Activated T-helper 2 cell treated with anti-CD3 and anti-CD28 coated beads, Interferon-gamma antibody, Interleukin-2, Interleukin-4, amounts not matched to agents 10 μg/mL and 5 μg/mL and 100 μg/mL, durations not matched to agents 14 hours and 24 hours and 36 hours (primary cell): ENCODE measurements at regions not wholly inside any gene's neighbourhood (a gene's known extent, or its start where the extent isn't known, plus 50 kb on each side); places are given as distances from the start of the nearest gene placed in this dataset.

ENCODE experiments used
- DNase-seq: peaks from one replicate; pipeline ENCODE4 v3.0.0; 2021; ENCODE audit warnings: low spot score
- H3K27ac Mint-ChIP-seq: one replicate; pipeline ENCODE4 v1.8.0; 2021; ENCODE audit warnings: mixed read lengths
- H3K27me3 Mint-ChIP-seq: one replicate; pipeline ENCODE4 v1.8.0; 2021; ENCODE audit warnings: low read depth, mixed read lengths
- H3K36me3 Mint-ChIP-seq: one replicate; pipeline ENCODE4 v1.8.0; 2021; ENCODE audit warnings: low read depth, mixed read lengths
- H3K4me1 Mint-ChIP-seq: one replicate; pipeline ENCODE4 v1.8.0; 2021; ENCODE audit warnings: low read depth, mixed read lengths
- H3K4me3 Mint-ChIP-seq: one replicate; pipeline ENCODE4 v1.8.0; 2021; ENCODE audit warnings: low read depth, mild to moderate bottlenecking, moderate library complexity, mixed read lengths
- H3K9me3 Mint-ChIP-seq: one replicate; pipeline ENCODE4 v1.8.0; 2021; ENCODE audit warnings: mixed read lengths
- intact Hi-C: fragments of 100-400 bp; cut with micrococcal nuclease; formaldehyde crosslinking; loops from one replicate; pipeline ENCODE4 v1.15.1; 2023

GRCh38 chr5:173823721-173824567 lies 64.2 kb upstream of the CPEB4 start:
- DNase-seq = no peak
- no peaks in the 10 kb centered on the region for H3K36me3 Mint-ChIP-seq
- H3K9me3 Mint-ChIP-seq = no peaks in the 10 kb centered on the region
- intact Hi-C loops = no loop called here
- no peak overlapping the region for H3K4me3 Mint-ChIP-seq
- H3K4me1 Mint-ChIP-seq = peaks cover 10% of the 10 kb centered on the region
- H3K27ac Mint-ChIP-seq = no peak overlapping the region
- H3K27me3 Mint-ChIP-seq = no peaks in the 10 kb centered on the region

- Mint-ChIP-seq H3K36me3 (no peaks in the 10 kb centered on the region), H3K27me3 (no peaks in the 10 kb centered on the region), H3K27ac (no peak overlapping the region), H3K4me1 (peaks cover 10% of the 10 kb centered on the region), H3K4me3 (no peak overlapping the region), H3K9me3 (no peaks in the 10 kb centered on the region)
- DNase-seq = no peak
- intact Hi-C loops = no loop called here
Measured at GRCh38 chr5:173825215-173825865, 62.8 kb upstream of the CPEB4 start.

GRCh38 chr5:173826086-173826427 lies 62.1 kb upstream of the CPEB4 start:
- Mint-ChIP-seq H3K36me3 (no peaks in the 10 kb centered on the region), H3K9me3 (no peaks in the 10 kb centered on the region), H3K4me1 (peaks cover 7% of the 10 kb centered on the region), H3K27me3 (no peaks in the 10 kb centered on the region), H3K4me3 (no peak overlapping the region), H3K27ac (no peak overlapping the region)
- intact Hi-C loops = no loop called here
- no peak for DNase-seq

GRCh38 chr5:173826428-173827350 lies 61.5 kb upstream of the CPEB4 start:
- Mint-ChIP-seq H3K27ac (no peak overlapping the region), H3K4me1 (peaks cover 3% of the 10 kb centered on the region), H3K27me3 (no peaks in the 10 kb centered on the region), H3K9me3 (no peaks in the 10 kb centered on the region), H3K36me3 (no peaks in the 10 kb centered on the region), H3K4me3 (no peak overlapping the region)
- intact Hi-C loops = no loop called here
- no peak for DNase-seq

- H3K27me3 Mint-ChIP-seq = no peaks in the 10 kb centered on the region
- no peaks in the 10 kb centered on the region for H3K4me1 Mint-ChIP-seq
- DNase-seq = no peak
- H3K4me3 Mint-ChIP-seq = no peak overlapping the region
- no peaks in the 10 kb centered on the region for H3K36me3 Mint-ChIP-seq
- H3K9me3 Mint-ChIP-seq = no peaks in the 10 kb centered on the region
- H3K27ac Mint-ChIP-seq = no peak overlapping the region
- intact Hi-C loops = no loop called here
Measured at GRCh38 chr5:173828952-173829351, 59.2 kb upstream of the CPEB4 start.

GRCh38 chr5:173829826-173830225 lies 58.3 kb upstream of the CPEB4 start:
- no peaks in the 10 kb centered on the region for H3K4me1 Mint-ChIP-seq
- no peaks in the 10 kb centered on the region for H3K27me3 Mint-ChIP-seq

GRCh38 chr5:173830421-173830820 lies 57.7 kb upstream of the CPEB4 start:
- no peaks in the 10 kb centered on the region for H3K4me1 Mint-ChIP-seq
- intact Hi-C loops = no loop called here
- H3K36me3 Mint-ChIP-seq = no peaks in the 10 kb centered on the region
- no peak for DNase-seq
- no peaks in the 10 kb centered on the region for H3K27me3 Mint-ChIP-seq
- H3K9me3 Mint-ChIP-seq = no peaks in the 10 kb centered on the region
- no peak overlapping the region for H3K27ac Mint-ChIP-seq
- H3K4me3 Mint-ChIP-seq = no peak overlapping the region

More at GRCh38 chr5:173829826-173830225, 58.3 kb upstream of the CPEB4 start:
- Mint-ChIP-seq H3K36me3 (no peaks in the 10 kb centered on the region), H3K27ac (no peak overlapping the region), H3K9me3 (no peaks in the 10 kb centered on the region), H3K4me3 (no peak overlapping the region)
- DNase-seq = no peak
- intact Hi-C loops = no loop called here

- Mint-ChIP-seq H3K4me1 (no peaks in the 10 kb centered on the region), H3K27ac (no peak overlapping the region), H3K36me3 (no peaks in the 10 kb centered on the region), H3K9me3 (no peaks in the 10 kb centered on the region), H3K27me3 (no peaks in the 10 kb centered on the region), H3K4me3 (no peak overlapping the region)
- DNase-seq = no peak
- intact Hi-C loops = no loop called here
Measured at GRCh38 chr5:173831196-173831914, 56.8 kb upstream of the CPEB4 start.

- Mint-ChIP-seq H3K27ac (no peak overlapping the region), H3K4me1 (no peaks in the 10 kb centered on the region), H3K9me3 (no peaks in the 10 kb centered on the region)
Measured at GRCh38 chr5:173832386-173832785, 55.8 kb upstream of the CPEB4 start.

GRCh38 chr5:173833196-173833985 lies 54.8 kb upstream of the CPEB4 start:
- H3K4me3 Mint-ChIP-seq = no peak overlapping the region
- H3K4me1 Mint-ChIP-seq = no peaks in the 10 kb centered on the region
- intact Hi-C loops = no loop called here
- no peak overlapping the region for H3K27ac Mint-ChIP-seq
- H3K36me3 Mint-ChIP-seq = no peaks in the 10 kb centered on the region
- no peak for DNase-seq
- H3K9me3 Mint-ChIP-seq = no peaks in the 10 kb centered on the region
- no peaks in the 10 kb centered on the region for H3K27me3 Mint-ChIP-seq

More at GRCh38 chr5:173832386-173832785, 55.8 kb upstream of the CPEB4 start:
- Mint-ChIP-seq H3K27me3 (no peaks in the 10 kb centered on the region), H3K36me3 (no peaks in the 10 kb centered on the region), H3K4me3 (no peak overlapping the region)
- DNase-seq = no peak
- intact Hi-C loops = no loop called here

GRCh38 chr5:173834071-173834771 lies 53.9 kb upstream of the CPEB4 start:
- no peak for DNase-seq
- H3K27ac Mint-ChIP-seq = no peak overlapping the region
- no peaks in the 10 kb centered on the region for H3K4me1 Mint-ChIP-seq
- H3K36me3 Mint-ChIP-seq = no peaks in the 10 kb centered on the region
- no peak overlapping the region for H3K4me3 Mint-ChIP-seq
- H3K9me3 Mint-ChIP-seq = no peaks in the 10 kb centered on the region
- intact Hi-C loops = no loop called here
- H3K27me3 Mint-ChIP-seq = no peaks in the 10 kb centered on the region
